D721Med (cell line): ENCODE measurements at regions not wholly inside any gene's neighbourhood (a gene's known extent, or its start where the extent isn't known, plus 50 kb on each side); places are given as distances from the start of the nearest gene placed in this dataset.

Source experiments
- DNase-seq: peaks from one replicate; pipeline ENCODE4 v3.0.0; 2011; ENCODE audit warnings: low spot score; ENCODE audit not compliant: insufficient read length
- FAIRE-seq: peaks from 2 replicates; lab custom pipeline; 2011; peaks lifted over from hg19 to GRCh38; lab: Jason Lieb, UNC
- CTCF ChIP-seq: IDR thresholded peaks from 2 replicates; pipeline ENCODE4 v1.5.1; 2012; ENCODE audit warnings: mild to moderate bottlenecking, control low read depth; ENCODE audit not compliant: insufficient read depth; ENCODE audit errors: missing control alignments

DNA sequence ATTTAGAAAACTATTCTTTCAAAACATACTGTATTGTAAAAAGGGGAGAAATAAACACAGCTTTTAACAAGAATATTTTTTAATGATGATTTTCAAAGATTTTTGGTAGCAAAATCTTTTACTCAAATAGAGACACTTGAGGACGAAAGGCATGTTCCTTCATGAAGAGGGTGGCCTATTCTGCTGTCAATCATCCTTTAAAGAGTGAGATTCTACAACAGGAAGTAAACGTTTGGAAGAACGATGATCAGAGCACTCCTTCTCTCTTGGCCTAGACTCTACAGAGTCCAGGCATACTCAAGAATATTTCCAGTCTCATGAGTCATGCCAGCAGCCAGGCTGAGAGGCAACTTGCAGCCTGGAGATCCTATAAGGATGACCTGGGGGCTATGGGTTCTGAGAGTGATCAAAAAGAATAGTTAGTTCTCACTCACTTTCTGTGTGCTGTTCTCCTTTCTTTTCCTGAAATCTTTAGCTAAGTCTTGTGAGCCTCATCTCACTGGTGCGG, 62.4 kb upstream of the TCF4 start:
- FAIRE-seq = peak; percentile 98
- no peak for TF ChIP-seq CTCF
- no peak for DNase-seq

DNA sequence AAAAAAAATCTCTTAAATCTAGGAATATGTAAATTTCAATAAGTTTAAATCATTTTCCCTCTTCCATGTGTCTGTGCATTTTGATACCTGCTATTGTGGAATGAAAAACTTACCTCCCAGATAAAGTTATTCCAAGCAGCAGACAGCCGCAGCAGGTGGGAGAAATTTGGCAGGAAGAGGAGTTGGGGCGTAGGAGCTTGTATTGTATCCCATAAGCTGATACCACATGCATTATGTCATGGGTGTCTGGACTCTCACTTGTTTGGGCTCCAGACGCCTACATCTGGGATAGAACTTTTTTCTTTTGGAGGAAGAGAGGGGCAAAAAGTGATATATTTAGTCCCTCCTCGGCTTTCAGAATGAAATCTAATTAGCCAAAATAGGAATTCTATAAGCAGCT, 59.3 kb upstream of the TCF4 start:
- DNase-seq = no peak
- TF ChIP-seq CTCF = no peak
- FAIRE-seq = no peak

- FAIRE-seq (no peak), DNase-seq (no peak)
- no peak for TF ChIP-seq CTCF
Observed at GRCh38 chr18:55642191-55642590, 54.2 kb upstream of the TCF4 start.

DNA sequence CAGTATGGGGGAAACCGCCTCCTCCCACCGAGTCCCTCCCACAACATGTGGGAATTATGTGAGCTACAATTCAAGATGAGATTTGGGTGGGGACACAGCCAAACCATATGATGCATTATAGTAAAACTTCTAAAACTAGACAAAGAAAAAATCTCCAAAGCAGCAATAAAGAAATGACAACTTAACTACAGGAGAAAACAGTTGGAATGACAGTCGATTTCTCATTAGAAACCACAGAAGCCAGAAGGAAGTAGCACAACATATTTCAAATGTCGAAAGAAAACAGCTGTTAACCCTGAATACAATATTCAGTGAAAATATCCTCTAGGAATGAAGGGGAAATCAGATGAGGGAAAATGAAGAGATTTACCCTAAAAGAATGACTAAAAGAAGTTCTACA, 53.5 kb upstream of the TCF4 start:
- no peak for DNase-seq
- TF ChIP-seq CTCF = no peak
- no peak for FAIRE-seq
